Psoas muscle (tissue), 7 donors: ENCODE measurements at regions not wholly inside any gene's neighbourhood (a gene's known extent, or its start where the extent isn't known, plus 50 kb on each side); places are given as distances from the start of the nearest gene placed in this dataset.

Experiments
- ATAC-seq, 4 donors: fragments of 200-7000 bp; cut with Tn5 transposase; one replicate each; pipeline ENCODE4 v1.9.1; 2020; ENCODE audit warnings: moderate library complexity in 3 of 4, mild to moderate bottlenecking in 2 of 4
- DNase-seq, 2 donors: peaks; one replicate each; pipeline ENCODE4 v3.0.0-alpha.2; 2020
- H3K27ac ChIP-seq: fragments of 200-600 bp; one replicate; pipeline ENCODE4 v1.8.0; 2022
- H3K27me3 ChIP-seq, 3 donors: fragments of 200-600 bp in 1 of 3; one replicate each; pipeline versions ENCODE4 v1.6.1 to v1.8.0; 2013 to 2022; ENCODE audit warnings: low read length in 2 of 3, mild to moderate bottlenecking in 2 of 3, moderate library complexity in 1 of 3; ENCODE audit not compliant: insufficient read depth in 3 of 3
- H3K36me3 ChIP-seq, 2 donors: fragments of 200-600 bp in 1 of 2; one replicate each; pipeline versions ENCODE4 v1.6.1 to v1.8.0; 2013 to 2022; ENCODE audit warnings: low read depth in 1 of 2, mild to moderate bottlenecking in 1 of 2, moderate library complexity in 1 of 2; ENCODE audit not compliant: insufficient read depth in 1 of 2
- H3K4me1 ChIP-seq: fragments of 200-600 bp; one replicate; pipeline ENCODE4 v1.8.0; 2022
- H3K4me3 ChIP-seq: fragments of 200-600 bp; one replicate; pipeline ENCODE4 v1.8.0; 2022; ENCODE audit warnings: mild to moderate bottlenecking
- H3K9me3 ChIP-seq: fragments of 200-600 bp; one replicate; pipeline ENCODE4 v1.8.0; 2022
- WGBS, 3 donors: extraction: QIAGEN DNeasy Blood & Tissue Kit; methylation state at CpG; one replicate each; pipeline versions ENCODE4 v1.1.6 to v1.1.7; 2013; 5-methylcytosine and 5-hydroxymethylcytosine counted together
- intact Hi-C, 2 donors: fragments of 100-400 bp; cut with DNase I; formaldehyde crosslinking; loops; one replicate each; pipeline versions ENCODE4 v1.11.0 to v1.14.2; 2022
- TF ChIP-seq, protein P1 (sequence below): fragments of 200-600 bp; IDR thresholded peaks from one replicate; pipeline ENCODE4 v1.8.0; 2022; ENCODE audit warnings: antibody characterized with exemption
- donor health status: healthy with polysubstance abuse.
- donor health status: DM: no; HTN: no; CAD: no; lungs with moderate emphysema.
- donor health status: Bipolar disorder and iron deficiency.
- donor health status: healthy.
- donor health status: DM: yes; HTN: yes; CAD: no.
- donor health status: DM: no; HTN: no; CAD: no.
- donor health status: DM: yes; HTN: yes; CAD: no.

DNA sequence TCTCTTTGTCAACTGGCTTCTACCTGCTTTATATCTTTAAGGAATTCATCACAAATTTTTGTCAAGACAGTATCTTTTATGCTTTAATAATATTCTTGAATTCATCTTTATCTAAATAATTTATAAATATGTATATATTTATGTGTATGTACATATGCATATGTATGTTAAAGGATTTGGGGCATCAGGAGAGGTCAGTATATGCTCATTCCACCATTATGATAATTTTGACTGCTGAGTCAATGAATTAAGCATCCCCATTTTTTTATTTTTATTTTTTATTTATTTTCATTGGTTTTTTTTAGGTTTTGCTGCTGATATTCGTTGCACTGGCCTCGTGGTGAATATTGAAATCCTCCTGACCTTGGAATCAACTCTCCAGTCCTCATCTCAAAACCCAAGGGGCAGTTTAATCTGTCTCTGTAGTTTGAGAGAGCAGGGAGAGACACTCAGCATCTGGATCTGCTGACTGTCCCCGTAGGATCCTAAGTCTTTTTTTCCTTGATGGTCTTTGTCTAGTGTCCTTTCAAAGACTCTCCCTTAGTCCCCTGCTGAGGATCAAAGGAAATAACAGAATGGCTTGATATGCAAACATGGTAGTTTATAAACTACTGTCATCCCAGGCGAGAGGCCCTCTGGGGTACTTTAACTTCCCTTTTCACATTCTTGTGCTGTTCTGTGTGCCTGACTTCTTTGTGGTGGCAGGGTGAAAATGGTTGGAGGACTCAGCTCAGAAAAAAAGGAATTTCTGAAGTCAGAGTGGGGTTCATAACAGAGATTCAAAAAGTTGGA, 218.7 kb downstream of the DIO2 start:
- DNase-seq (no peak), ATAC-seq (no peak)
- WGBS, 3 donors: 22 to 27% (median 26%) methylated on average over 4 of the region's 4 CpGs
- Histone ChIP-seq H3K4me1 (no peaks in the 10 kb centered on the region), H3K4me3 (no peak overlapping the region), H3K36me3 (no peaks in the 10 kb centered on the region), H3K27me3 (no peaks in the 10 kb centered on the region), H3K9me3 (no peaks in the 10 kb centered on the region), H3K27ac (no peak overlapping the region)
- TF ChIP-seq, protein P1, sequence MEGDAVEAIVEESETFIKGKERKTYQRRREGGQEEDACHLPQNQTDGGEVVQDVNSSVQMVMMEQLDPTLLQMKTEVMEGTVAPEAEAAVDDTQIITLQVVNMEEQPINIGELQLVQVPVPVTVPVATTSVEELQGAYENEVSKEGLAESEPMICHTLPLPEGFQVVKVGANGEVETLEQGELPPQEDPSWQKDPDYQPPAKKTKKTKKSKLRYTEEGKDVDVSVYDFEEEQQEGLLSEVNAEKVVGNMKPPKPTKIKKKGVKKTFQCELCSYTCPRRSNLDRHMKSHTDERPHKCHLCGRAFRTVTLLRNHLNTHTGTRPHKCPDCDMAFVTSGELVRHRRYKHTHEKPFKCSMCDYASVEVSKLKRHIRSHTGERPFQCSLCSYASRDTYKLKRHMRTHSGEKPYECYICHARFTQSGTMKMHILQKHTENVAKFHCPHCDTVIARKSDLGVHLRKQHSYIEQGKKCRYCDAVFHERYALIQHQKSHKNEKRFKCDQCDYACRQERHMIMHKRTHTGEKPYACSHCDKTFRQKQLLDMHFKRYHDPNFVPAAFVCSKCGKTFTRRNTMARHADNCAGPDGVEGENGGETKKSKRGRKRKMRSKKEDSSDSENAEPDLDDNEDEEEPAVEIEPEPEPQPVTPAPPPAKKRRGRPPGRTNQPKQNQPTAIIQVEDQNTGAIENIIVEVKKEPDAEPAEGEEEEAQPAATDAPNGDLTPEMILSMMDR: no peak
- intact Hi-C loops: no loop called here

DNA sequence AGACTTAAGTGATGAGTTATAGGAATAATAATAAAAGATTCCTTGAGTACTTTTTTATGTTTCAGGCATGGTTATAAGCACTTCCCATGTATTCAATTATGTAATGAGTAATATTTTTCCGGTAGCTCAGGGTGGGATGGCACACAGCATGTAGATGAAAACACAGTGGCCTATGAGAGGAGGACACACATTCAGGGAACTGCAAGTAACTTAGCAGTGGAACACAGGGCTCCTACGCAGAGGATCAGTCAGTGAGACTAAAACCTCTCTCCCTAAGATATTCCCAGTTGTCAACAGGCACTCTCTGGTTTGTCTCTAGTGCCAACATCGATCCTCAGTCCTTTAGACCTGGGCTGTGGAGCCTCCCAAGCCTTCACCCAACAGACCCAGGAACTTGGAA, 219.4 kb downstream of the DIO2 start:
- no peak for DNase-seq
- no peak overlapping the region for H3K4me3 ChIP-seq

DNA sequence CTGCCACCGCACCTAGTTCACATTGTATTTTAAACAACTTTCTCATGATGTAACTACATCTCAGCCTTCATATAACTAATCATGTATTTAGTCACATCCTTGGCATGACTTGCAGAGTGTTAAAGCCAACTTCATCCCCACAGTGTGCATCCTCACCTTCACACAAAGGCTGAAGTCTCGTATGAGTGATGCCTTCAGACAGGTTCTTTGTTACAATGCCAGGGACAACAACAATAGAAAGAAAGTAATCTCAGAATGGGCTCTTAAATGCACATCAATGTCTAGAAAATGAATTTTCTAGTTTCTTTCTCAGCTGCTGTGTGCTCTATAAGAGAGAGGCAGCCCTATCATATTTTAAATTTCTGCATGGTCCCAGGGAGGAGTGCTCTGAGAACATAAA, 221.3 kb downstream of the DIO2 start:
- intact Hi-C loops: no loop called here
- WGBS, 3 donors: 71 to 88% (median 77%) methylated on average over 2 of the region's 2 CpGs
- DNase-seq (no peak), ATAC-seq (no peak)
- Histone ChIP-seq H3K9me3 (no peaks in the 10 kb centered on the region), H3K4me1 (no peaks in the 10 kb centered on the region), H3K27ac (no peak overlapping the region), H3K36me3 (no peaks in the 10 kb centered on the region), H3K27me3 (no peaks in the 10 kb centered on the region), H3K4me3 (no peak overlapping the region)
- TF ChIP-seq, protein P1: no peak

More for the DNA sequence above, 219.4 kb downstream of the DIO2 start:
- Histone ChIP-seq H3K27ac (no peak overlapping the region), H3K36me3 (no peaks in the 10 kb centered on the region), H3K27me3 (no peaks in the 10 kb centered on the region), H3K9me3 (no peaks in the 10 kb centered on the region), H3K4me1 (no peaks in the 10 kb centered on the region)
- intact Hi-C loops: no loop called here
- 78 to 83% (median 82%) methylated on average over 3 of the region's 3 CpGs for WGBS, 3 donors
- TF ChIP-seq, protein P1: no peak
- no peak for ATAC-seq

DNA sequence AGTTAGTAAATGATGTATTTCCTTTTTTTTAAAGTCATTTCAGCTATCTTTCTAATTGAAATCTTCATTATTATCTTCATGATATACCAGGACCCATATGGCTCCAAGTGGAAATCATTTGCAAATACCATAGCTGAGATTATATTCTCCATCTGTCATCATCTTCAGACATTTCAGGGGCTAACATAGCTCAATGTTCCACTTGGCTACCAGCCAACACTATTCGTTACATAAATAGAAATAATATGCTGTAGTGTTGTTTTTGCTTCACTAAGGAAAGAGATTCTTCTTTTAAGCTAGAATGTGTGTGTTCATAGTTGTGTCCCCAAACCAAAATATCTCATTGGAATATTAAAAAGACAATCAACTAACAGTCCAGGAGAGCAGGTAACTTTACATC, 225.1 kb downstream of the DIO2 start:
- 44 to 58% (median 53%) methylated on average over 1 of the region's 1 CpG for WGBS, 3 donors
- H3K4me3 ChIP-seq: no peak overlapping the region
- TF ChIP-seq, protein P1: no peak
- ATAC-seq (no peak), DNase-seq (no peak)
- intact Hi-C loops: no loop called here
- H3K9me3 ChIP-seq: no peaks in the 10 kb centered on the region
- no peaks in the 10 kb centered on the region for H3K4me1 ChIP-seq
- no peaks in the 10 kb centered on the region for H3K27me3 ChIP-seq
- no peak overlapping the region for H3K27ac ChIP-seq
- no peaks in the 10 kb centered on the region for H3K36me3 ChIP-seq

DNA sequence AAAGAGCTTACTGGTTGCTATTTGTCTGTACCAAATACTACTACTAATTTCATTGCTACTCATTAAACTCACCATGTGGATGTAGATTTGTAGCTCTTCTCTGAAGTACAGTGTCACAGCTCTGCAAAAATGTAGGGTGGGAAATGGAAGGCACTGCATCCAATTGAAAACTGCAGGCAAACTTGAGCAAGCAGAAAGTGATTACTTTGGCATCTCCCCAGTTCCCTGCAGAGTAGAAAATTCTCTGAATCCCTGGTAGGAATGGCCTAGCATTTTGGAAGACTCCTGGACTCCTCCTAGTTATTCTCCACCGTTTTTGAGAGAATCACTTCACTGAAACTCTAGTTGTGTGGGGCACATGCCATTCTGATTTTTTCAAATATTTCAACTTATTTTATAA, 239.1 kb downstream of the DIO2 start:
- H3K4me1 ChIP-seq: no peaks in the 10 kb centered on the region
- WGBS, 3 donors: 10 to 21% (median 21%) methylated on average over 1 of the region's 1 CpG
- H3K27me3 ChIP-seq: no peaks in the 10 kb centered on the region
- TF ChIP-seq, protein P1: no peak
- intact Hi-C loops: no loop called here
- H3K36me3 ChIP-seq: no peaks in the 10 kb centered on the region
- H3K27ac ChIP-seq: no peak overlapping the region
- H3K4me3 ChIP-seq: no peak overlapping the region
- no peak for ATAC-seq
- DNase-seq: no peak
- H3K9me3 ChIP-seq: no peaks in the 10 kb centered on the region
